LHCN-M2 (cell line): ENCODE measurements at regions not wholly inside any gene's neighbourhood (a gene's known extent, or its start where the extent isn't known, plus 50 kb on each side); places are given as distances from the start of the nearest gene placed in this dataset.
"Not testable (repeated sequence)": the region's sequence is repeated elsewhere in the genome, so short reads cannot be mapped to it uniquely, and the experiment has no call there.

Experiments used
- DNase-seq: peaks from one replicate; pipeline ENCODE4 v3.0.0-alpha.2; 2012; ENCODE audit warnings: low read depth

GRCh38 chr15:88965097-88965496, 51.9 kb upstream of the MFGE8 start:
- DNase-seq: not testable (repeated sequence)

- no peak for DNase-seq
These were observed 57.1 kb upstream of the MFGE8 start for GRCh38 chr15:88970232-88970631.

GRCh38 chr15:88974392-88974791, 61.2 kb upstream of the MFGE8 start:
- no peak for DNase-seq

- DNase-seq: no peak
These were observed 62.7 kb upstream of the MFGE8 start for GRCh38 chr15:88975891-88976290.

GRCh38 chr15:88976656-88977055, 63.5 kb upstream of the MFGE8 start:
- DNase-seq: no peak

GRCh38 chr15:88979674-88980073, 66.5 kb upstream of the MFGE8 start:
- DNase-seq: no peak

- no peak for DNase-seq
These were observed 67.3 kb upstream of the MFGE8 start for GRCh38 chr15:88980498-88980897.

GRCh38 chr15:88981244-88982215, 68.4 kb upstream of the MFGE8 start:
- no peak for DNase-seq

- peak; percentile 76 for DNase-seq
These were observed 69.2 kb upstream of the MFGE8 start for GRCh38 chr15:88982304-88982945.

- no peak for DNase-seq
These were observed 69.8 kb upstream of the MFGE8 start for GRCh38 chr15:88982946-88983342.

- DNase-seq: no peak
These were observed 70.8 kb upstream of the MFGE8 start for GRCh38 chr15:88983861-88984429.

- DNase-seq: no peak
These were observed 72.6 kb upstream of the MFGE8 start for GRCh38 chr15:88985547-88986393.

GRCh38 chr15:88986949-88987590, 73.9 kb upstream of the MFGE8 start:
- DNase-seq: no peak

- no peak for DNase-seq
These were observed 74.4 kb upstream of the MFGE8 start for GRCh38 chr15:88987591-88987933.

GRCh38 chr15:88987934-88988671, 74.9 kb upstream of the MFGE8 start:
- DNase-seq: no peak

GRCh38 chr15:88989578-88989977, 76.4 kb upstream of the MFGE8 start:
- peak; percentile 36 for DNase-seq

GRCh38 chr15:88990185-88990679, 77.1 kb upstream of the MFGE8 start:
- no peak for DNase-seq

GRCh38 chr15:88992216-88992615, 79.0 kb upstream of the MFGE8 start:
- DNase-seq: no peak

- DNase-seq: no peak
These were observed 79.8 kb upstream of the MFGE8 start for GRCh38 chr15:88992912-88993376.

GRCh38 chr15:88993662-88994061, 80.5 kb upstream of the MFGE8 start:
- DNase-seq: no peak
